22Rv1 (cell line): ENCODE measurements at regions not wholly inside any gene's neighbourhood (a gene's known extent, or its start where the extent isn't known, plus 50 kb on each side); places are given as distances from the start of the nearest gene placed in this dataset.

Source experiments
- ZFX ChIP-seq: fragments of 450-650 bp; IDR thresholded peaks from 2 replicates; pipeline ENCODE4 v1.6.1; 2017; ENCODE audit warnings: antibody characterized with exemption, borderline replicate concordance
- TF ChIP-seq, protein P1 (sequence below): fragments of 450-650 bp; IDR thresholded peaks from 2 replicates; pipeline ENCODE4 v1.5.1; 2017; ENCODE audit warnings: mild to moderate bottlenecking

DNA sequence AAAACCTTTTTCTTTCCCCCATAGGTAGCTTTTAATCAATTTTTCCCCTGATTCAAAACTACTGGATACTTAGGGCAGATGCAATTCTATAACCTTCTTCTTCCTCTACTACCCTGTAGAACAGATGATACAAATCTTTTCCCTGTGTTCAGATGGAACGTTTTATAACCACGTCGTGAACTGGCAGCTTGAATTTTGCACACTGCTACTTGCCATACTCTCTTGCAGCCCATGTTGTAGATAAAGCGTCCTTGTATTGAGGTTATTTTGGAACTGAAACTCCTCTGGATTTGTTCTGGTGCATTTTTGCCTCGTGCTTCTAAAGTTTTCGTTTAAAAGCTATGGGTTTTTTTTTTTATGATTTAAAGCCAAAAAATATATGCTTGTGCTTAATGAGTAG, 440.2 kb downstream of the RFPL4B start:
- TF ChIP-seq, protein P1, sequence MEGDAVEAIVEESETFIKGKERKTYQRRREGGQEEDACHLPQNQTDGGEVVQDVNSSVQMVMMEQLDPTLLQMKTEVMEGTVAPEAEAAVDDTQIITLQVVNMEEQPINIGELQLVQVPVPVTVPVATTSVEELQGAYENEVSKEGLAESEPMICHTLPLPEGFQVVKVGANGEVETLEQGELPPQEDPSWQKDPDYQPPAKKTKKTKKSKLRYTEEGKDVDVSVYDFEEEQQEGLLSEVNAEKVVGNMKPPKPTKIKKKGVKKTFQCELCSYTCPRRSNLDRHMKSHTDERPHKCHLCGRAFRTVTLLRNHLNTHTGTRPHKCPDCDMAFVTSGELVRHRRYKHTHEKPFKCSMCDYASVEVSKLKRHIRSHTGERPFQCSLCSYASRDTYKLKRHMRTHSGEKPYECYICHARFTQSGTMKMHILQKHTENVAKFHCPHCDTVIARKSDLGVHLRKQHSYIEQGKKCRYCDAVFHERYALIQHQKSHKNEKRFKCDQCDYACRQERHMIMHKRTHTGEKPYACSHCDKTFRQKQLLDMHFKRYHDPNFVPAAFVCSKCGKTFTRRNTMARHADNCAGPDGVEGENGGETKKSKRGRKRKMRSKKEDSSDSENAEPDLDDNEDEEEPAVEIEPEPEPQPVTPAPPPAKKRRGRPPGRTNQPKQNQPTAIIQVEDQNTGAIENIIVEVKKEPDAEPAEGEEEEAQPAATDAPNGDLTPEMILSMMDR: no peak
- TF ChIP-seq ZFX: no peak
